Stimulated activated CD8-positive, alpha-beta memory T cell treated with anti-CD3 and anti-CD28 coated beads, Interleukin-15, amount 100 ng/mL, for 24 hours (primary cell): ENCODE measurements at regions not wholly inside any gene's neighbourhood (a gene's known extent, or its start where the extent isn't known, plus 50 kb on each side); places are given as distances from the start of the nearest gene placed in this dataset.

Experiments
- DNase-seq: peaks from one replicate; pipeline ENCODE4 v3.0.0-alpha.2; 2020; ENCODE audit warnings: low read depth

DNA sequence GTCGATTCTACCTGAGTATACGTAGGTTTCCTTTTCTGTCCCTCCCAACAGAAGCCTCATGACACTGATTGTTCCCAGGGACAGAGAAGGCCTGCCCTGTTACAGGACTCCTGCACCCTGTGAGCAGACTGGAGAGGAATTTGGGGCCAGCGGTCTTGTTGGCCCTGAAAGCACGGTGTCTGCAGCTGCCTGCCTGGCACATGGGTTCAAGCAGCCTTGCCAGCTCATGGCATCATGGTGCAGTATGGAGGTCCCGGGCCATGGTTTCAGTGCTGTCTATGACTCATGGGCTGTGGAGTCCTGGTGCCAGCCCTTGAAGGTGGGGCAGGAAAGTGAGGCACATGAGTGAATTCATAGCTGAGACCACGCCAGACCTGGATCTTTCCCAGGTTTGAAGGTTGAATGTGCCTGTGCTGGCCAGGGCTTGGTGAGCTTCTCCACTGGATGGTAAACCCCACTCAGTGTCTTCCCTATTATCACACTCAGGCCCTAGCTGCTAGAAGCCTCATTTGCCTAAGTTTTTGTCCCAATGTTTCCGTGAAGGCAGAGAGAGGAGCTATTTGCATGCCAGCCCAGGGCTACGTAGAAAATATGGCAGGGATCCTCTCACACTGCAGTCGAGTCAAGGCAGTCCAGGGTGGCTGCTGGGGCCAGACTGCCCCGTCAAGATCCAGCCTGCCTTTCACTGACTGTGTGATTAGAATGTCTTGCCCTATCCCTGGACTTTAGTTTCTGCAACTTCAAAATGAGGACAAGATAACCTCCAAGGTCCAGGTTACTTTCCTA is 277.2 kb upstream of the CCL2 start:
- DNase-seq = no peak

DNA sequence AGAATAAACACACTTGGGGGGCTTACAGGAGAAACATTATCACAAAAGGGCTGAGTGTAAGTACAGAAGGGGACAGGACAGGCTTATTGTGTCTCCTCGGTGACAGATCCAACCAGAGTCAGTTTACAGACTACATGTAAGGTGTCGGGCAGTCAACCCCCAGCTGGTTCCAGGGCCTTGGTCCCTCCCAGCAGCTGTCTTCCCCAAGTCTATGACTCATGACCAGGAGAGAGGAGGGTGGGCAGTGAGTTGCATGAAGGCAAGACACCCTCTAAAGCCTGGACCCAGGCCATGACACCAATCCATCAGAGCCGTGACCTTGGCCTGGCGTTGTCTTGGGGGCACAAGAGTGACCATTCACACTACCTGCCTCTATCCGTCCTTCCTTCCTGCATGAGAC is 276.2 kb upstream of the CCL2 start:
- no peak for DNase-seq

DNA sequence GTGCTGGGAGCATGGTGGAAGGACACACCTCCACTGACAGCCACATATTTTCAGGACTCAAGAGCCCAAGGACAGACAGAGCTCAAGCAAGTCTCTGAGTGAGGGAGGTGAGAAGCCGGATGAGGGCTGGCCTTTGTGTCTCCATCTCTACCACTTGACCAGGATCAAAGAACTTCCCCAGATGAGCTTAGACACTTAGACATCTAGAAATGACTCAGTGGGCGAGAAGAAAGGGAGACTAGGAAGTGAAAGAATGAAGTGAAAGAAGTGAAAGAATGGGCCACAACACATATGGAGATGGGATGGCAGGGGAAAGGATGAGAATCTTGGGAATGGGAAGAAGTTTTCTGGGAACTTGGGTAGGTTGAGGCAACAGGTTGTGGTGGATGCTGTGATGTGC is 274.9 kb upstream of the CCL2 start:
- no peak for DNase-seq

DNA sequence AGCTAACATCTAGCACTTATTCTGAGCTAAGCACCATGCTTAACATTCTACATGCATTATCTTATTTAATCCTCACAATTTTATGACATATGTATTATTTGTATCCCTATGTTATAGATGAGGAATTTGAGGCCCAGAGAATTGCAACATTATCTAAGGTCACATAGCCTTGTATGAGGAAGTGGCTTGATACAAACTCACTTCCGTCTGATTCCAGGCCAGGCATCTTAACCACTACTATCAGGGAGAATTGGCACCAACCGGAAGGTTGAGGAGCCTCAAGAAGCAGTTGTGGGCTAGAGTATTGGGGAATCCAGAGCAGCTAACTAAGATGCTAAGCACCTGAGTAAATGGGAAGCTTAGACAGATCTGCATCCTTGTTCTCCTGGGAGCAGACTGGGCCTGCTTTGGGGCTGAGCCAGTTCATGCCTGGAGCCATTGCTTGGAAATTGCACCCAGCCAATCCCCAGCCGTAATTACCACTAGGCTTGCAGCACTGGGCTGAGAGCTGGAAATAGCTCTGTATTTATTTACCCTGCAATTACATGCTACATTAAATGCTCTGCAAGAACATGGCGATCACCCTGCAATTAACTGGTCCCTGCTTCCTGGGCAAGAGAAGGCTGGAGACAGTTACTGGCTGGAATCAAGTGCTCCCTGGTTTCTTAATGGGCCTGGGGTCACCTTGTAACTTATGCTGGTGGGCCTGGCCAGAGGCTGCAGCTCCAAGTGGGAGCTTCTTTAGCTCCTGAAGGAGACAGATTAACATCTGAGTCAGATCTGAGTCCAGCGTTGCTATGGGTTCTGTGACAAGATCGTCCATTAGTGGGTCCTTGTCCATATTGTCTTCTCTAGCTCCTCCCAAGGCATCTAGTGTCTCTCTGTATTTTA is 273.1 kb upstream of the CCL2 start:
- no peak for DNase-seq

DNA sequence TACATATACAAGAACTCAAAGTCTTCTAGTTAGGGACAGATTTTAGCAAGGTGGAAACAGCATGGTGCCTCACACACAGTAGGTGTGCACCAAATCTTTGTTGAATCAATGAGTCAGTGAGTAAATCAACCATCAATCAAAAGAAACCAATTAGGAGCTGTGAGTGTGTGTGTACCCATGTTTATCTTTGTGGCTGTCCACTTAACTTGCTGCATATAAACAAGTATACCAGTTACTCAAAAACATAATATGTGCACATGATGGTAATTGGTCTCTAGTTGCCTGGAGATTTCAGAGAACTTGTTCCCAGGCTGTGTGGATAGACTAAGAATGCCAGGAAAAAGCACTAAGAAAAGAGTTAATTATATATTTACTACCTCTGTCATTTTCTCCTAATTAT is 272.2 kb upstream of the CCL2 start:
- DNase-seq = no peak

DNA sequence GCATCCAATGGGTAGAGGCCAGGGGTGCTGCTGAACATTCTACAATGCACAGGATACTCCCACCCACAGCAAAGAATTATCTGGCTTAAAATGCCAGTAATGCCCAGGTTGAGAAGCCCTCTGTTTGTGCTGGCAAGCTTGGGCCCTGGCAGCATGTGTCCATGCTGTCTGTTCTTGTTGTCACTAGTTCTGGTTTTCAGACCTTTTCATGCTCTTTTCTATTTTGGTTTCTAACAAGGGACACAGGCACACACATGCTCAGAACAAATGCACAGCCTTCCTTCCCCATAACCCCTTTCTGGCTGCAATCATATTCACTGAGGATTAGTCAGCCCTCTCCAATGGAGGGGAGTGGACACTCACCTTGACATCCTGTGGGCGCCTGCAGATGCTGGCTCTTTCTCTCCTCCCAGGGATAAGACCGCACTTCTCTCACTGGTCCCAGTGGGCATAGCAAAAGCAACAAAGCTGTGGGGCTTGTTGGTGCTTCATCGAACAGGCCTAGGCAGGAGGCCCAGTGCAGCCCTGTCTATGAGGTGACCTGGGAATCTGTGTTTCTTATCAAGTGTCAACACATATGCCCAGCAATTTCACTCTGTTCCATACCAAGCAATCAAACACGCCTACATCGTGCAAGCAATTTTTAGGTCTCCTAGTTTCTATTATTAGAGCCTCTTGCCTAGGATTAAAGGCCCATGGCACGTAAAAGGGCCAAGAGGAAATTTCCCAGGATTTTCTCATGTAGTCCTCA is 271.1 kb upstream of the CCL2 start:
- DNase-seq = no peak

DNA sequence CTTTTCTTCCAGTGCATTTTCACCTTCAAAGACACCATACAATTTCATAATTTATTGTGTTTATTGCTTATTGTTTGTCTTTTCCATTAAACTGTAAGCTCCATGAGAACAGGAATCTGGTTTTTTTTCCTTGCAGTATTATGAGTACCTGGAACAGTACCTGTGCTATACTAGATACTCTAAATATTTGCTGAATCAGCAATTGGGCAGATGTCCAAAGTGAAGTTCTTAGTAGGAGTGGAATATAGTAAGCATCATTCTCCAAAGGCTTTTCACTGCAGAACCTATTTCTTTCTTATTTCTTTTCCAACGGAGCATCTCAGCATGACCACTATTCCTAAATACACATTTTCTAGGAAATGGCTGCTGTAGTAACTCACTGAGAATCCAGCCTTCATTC is 269.0 kb upstream of the CCL2 start:
- no peak for DNase-seq

DNA sequence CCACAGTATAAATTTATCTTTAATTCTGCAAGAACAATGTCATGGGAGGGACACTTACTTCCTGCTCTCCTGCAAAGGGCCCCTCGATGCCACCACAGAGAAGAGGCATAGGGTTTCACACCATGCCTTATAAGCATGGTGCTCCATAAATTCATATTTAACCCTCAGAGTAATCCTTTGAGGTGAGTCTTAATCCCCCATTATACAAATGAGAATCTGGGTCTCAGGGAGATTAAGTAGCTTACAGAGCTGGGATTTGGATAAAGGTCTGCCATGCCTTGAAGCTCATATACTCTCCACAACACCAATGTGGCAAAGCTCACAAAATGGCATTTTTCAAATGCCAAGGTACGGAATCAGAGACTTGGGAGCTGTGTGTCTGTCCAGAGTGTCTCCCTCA is 268.5 kb upstream of the CCL2 start:
- no peak for DNase-seq

DNA sequence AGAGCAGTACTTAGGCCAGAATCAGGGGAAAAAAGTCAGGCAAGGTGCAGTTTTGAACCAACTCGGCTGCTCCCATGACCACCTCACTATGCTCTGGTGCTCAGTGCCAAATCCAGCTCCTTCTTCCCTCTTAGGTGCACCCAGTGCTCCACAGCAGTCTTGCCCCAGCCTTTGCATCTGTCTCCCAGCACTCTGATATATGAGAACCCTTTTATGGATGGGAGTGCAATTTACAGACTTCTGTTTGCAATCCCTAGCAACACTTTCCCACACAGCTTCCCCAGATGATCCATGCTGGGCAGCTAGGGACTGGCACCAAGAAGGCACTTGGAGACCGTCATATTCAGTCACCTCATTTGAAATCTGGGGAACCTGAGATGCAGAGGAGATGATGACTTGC is 267.9 kb upstream of the CCL2 start:
- DNase-seq = no peak

DNA sequence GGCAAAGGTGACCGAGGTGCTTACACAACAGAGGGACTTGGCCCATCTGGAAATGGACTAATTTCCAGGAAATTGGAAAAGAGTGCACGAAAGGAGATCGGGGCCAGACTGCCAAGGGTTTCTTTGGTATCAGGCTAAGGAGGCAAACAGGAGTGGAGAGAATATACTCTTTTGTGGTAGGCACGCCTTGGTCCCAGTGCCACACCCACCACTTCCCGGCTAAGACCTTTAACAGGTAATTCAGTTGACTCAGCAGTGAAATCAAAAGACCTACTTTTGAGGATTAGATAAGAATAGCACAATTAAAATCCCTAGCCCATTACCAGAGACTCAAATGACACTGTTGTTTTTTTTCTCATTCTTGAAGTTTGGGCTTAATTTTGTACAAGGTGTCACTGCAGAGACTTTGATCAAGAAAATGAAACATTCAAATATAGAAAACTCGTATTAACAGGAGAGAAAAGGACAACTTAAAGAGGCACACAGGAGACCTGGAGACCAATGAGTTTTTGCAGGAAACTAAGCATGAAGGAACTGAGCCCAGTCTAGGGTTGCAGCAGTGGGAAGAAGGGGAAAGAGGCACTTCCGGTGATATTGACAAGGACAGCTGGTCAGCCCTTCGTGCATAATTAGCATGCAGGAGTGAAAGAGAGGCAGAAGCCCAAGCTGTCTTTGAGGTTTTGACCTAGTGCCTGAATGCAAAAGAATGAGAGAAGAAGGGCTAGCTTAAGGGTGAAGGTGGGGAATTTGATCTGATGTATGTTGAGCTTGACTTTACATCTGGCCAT is 265.5 kb upstream of the CCL2 start:
- no peak for DNase-seq

DNA sequence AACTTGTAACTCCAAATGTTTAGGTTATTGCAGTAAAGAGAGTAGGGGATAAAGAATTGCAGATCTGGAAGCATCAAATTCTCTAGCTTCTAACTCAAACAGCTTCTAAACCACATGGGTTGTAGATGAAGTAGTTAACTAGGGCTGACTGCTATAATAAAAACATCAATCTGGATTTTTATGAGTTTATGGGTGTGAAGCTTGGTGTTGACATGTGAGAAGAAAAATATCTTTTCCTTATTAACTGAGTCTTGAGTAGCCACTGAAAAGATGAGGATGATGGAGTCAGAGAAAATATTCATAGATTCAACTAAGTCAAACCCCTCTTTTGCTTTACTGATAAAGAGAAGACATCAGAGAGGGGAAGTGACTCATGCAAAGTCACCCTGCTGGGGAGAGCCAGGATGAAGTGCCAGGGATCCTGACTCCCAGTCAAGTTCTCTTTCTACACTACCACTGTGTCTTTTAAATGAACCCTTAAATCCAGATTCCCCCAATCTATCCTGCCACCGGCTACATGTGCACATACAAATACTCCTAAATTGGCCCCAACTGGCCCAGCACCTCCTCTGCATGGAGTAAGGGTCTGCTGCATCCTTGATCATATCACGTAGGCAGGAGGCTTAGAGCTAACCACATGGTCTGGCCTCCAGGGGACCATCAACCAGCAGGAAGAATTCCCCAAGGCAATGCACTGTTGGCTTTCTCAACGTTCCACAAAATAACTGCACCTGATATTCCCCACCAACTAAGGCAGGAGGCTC is 264.0 kb upstream of the CCL2 start:
- no peak for DNase-seq

DNA sequence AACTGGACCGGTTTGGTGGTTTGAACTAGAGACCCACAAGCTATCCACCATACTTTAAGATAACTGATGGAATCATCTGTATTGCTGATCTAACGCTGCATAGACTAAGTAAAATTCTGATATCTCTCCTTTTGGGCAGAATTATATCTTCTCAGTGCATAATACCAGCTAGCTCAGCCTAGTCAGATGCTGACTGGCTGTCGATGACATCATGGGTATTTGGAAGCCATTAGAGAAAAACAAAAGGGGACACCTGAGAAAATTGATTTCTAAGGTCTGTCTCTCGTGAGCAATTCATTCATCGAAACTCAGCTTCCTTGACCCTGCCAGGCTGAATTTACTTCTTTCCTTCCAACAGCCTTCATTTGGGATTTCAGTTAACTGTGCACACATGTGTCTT is 263.0 kb upstream of the CCL2 start:
- no peak for DNase-seq

DNA sequence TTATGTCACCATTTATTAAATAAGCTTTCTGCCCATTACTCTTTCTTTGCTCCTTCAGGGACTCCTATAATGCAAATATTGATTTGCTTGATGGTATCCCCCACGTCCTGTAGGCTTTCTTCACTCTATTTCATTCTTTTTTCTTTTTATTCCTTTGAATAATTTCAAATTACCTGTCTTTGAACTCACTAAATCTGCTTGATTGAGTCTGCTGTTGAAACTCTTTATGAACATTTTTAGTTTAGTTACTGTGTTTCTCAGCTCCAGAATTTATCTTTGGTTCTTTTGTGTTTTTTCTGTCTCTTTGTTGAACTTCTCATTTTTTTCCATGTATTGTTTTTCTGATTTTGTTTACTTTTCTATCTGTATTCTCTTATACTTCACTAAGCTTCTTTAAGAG is 254.4 kb upstream of the CCL2 start:
- no peak for DNase-seq

DNA sequence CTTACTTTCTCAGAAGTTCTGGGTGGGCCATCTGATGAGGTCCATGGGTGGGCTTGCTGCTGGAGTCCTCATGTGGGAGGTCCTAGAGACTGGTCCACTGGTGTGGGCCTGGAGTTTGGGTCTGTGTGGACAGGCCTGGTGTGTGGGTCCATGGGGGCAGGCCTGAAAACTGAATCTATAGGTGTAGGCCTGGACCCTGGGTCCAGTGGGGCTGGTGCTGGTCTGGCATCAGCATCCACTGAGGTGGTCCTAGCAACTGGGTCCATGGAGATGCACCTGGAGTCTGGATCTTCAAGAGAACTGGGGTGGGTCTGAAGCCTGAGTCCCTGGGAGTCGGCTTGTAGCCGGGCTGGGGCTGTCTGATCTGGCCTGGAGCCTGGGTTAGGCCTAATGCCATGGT is 253.8 kb upstream of the CCL2 start:
- DNase-seq = no peak

DNA sequence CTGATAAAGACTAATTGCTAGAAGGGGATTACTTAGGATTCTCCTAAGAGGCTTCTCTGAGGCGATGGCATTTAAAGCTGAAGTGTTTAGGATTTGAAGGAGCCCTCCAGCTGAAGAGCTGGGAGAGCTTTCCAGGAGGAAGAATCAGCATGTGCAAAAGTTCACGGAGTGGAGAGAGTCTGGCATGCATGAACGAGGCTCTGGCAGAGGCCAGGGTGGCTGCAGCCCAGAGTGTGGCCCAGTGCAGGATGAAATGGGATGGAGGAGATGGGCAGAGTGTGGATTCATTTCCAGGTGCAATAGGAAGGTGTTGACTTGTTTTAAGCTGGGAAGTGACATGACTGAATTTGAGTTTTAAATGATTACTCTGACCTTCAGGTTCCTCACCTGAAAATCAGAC is 249.0 kb upstream of the CCL2 start:
- DNase-seq = no peak

DNA sequence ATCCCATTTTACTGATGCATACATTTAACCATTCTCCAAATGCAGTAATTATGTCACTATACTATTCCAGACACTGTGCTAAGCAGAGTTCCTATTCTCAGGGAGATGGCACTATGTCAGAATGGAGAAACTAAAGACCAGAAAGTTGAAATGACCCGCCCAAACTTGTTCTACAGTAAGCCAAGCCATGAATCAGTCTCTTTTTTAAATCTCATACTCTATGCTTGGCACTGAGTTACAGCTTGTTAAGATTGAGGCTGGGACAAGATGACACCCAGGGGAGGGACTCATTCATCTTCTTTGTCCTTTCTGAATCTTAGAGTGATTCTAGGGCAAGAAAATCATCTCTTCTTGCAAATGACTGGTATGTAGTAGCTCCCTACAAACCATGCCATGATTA is 247.0 kb upstream of the CCL2 start:
- no peak for DNase-seq

DNA sequence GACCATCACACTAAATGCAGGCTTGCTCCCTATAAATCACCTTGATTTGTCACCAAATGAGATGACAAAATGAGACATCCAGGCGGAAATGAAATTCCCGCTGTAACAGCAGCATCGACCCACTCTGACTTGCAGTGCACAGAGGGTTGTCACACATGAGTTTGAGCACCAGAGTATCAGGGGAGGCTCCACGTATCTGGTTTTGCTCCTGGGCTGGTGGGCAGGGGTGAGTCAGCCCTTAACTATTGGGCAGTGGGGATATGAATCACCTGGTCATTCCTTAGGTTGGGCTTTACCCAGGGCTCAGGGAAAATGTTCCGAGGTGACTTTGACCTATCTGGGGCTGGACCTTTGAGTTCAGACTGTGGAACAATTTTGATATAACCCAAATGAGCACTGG is 245.2 kb upstream of the CCL2 start:
- DNase-seq = no peak

DNA sequence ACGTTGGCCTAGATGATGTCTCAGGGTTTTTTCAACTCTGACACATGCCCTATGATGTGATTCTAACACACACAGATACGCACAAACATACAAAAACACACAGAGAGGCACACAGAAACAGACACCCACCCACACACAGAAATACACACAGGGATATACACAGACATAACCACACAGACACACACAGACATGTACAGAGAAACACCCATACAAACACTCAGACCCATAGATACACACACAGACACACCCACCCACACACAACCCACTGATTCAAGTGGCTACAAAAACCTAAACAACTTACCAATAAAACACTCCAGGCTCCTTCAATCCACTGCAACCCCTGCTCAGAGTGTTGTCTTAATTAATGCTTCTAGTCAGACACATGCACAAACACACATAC is 244.6 kb upstream of the CCL2 start:
- DNase-seq = no peak

DNA sequence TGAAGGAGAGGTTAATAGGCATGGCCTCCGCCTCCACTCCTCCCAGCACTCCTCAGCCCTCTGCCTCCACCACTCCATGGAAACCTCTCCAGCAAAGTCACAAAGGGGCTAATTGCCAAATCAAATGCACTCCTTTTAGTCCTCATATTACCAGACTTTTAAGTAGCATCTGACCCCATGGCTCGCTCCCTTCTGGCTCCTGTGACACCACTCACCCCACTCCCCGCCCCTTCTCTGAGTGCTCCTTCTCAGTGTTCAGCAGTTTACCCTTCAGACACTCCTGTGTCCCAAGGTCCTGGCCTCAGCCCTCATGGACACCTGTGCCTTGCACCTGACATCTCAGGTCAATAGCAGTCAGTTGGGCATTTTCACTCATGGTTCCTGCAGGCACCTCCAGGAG is 243.5 kb upstream of the CCL2 start:
- no peak for DNase-seq

DNA sequence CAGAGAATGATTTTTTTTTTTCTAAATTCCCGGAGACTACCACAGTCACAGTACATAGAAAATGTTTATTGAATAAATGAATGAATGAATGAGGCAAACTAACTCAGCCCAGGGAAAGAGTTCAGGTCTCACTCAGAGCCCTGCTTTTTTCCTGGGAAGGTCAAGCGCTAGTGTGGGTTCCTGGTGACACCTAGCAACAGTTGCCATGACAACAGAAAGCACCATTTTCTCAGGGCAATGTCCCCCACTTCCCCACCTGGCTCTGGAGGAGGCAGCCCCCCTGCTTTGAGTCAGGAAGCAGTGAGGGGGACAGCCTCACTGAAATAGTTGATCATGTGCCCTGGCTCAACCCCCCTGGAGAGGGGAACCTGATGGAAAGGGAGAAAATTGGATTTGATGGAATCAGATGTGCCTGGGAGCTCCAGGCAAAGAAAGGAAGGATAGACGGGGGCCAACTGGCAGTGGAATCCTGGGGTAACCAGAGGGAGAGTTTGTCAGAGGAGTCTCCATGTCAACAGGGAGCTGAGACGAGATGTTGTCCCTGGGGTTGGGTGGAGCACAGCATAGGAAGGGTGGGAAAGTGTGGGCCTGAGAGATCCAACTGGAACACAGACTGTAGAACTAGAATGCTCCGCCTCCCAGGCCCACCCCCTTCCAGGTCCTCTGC is 242.2 kb upstream of the CCL2 start:
- no peak for DNase-seq

DNA sequence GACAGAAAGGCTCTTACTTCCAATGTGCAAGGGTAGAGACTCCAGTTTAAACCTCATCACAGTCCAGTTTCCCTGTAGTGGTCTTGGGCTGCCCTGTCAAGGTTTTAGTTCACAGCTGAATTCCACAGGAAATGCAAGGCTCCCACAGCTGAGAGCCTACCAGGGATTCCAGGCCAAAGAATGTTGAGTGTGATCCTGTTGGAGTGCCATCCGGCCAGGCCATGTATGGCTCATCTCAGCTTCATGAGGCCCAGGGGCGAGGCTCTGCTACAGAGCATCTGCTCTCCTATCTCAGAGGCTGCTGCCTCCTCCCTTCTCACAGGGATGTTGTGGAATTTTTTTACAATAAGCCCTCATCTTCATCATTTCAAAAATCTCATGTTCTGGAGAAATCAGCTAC is 239.8 kb upstream of the CCL2 start:
- no peak for DNase-seq
